Upper lobe of right lung (tissue), 1 donor: ENCODE measurements at regions not wholly inside any gene's neighbourhood (a gene's known extent, or its start where the extent isn't known, plus 50 kb on each side); places are given as distances from the start of the nearest gene placed in this dataset.

Experiments used
- ATAC-seq: fragments of 200-7000 bp; cut with Tn5 transposase; one replicate; pipeline ENCODE4 v1.9.1; 2020; ENCODE audit warnings: mild to moderate bottlenecking, moderate library complexity
- DNase-seq: peaks from one replicate; pipeline ENCODE4 v3.0.0-alpha.2; 2020
- H3K27ac ChIP-seq: fragments of 200-600 bp; one replicate; pipeline ENCODE4 v1.8.0; 2022
- H3K27me3 ChIP-seq: fragments of 200-600 bp; one replicate; pipeline ENCODE4 v1.8.0; 2022; ENCODE audit warnings: mild to moderate bottlenecking
- H3K36me3 ChIP-seq: fragments of 200-600 bp; one replicate; pipeline ENCODE4 v1.8.0; 2022
- H3K4me1 ChIP-seq: fragments of 200-600 bp; one replicate; pipeline ENCODE4 v1.8.0; 2022
- H3K4me3 ChIP-seq: fragments of 200-600 bp; one replicate; pipeline ENCODE4 v1.8.0; 2022; ENCODE audit warnings: mild to moderate bottlenecking
- H3K9me3 ChIP-seq: fragments of 200-600 bp; one replicate; pipeline ENCODE4 v1.8.0; 2022
- CTCF ChIP-seq: fragments of 200-600 bp; IDR thresholded peaks from one replicate; pipeline ENCODE4 v1.8.0; 2022; ENCODE audit warnings: antibody characterized with exemption
- intact Hi-C: fragments of 100-400 bp; cut with DNase I; formaldehyde crosslinking; loops from one replicate; pipeline ENCODE4 v1.11.0; 2022
- donor health status: DM: no; HTN: yes; CAD: no; lungs with severe emphysema.

- ATAC-seq = peak; percentile 72
These were observed 289.6 kb downstream of the PREX1 start for GRCh38 chr20:48538058-48538825.

GRCh38 chr20:48536206-48536605, 291.6 kb downstream of the PREX1 start:
- H3K36me3 ChIP-seq = no peaks in the 10 kb centered on the region
- intact Hi-C loops = no loop called here
- no peak for TF ChIP-seq CTCF
- H3K4me3 ChIP-seq = no peak overlapping the region
- no peaks in the 10 kb centered on the region for H3K9me3 ChIP-seq
- no peak overlapping the region for H3K27ac ChIP-seq
- no peaks in the 10 kb centered on the region for H3K27me3 ChIP-seq
- H3K4me1 ChIP-seq = no peaks in the 10 kb centered on the region
- DNase-seq (no peak), ATAC-seq (no peak)

More at GRCh38 chr20:48538058-48538825, 289.6 kb downstream of the PREX1 start:
- no peaks in the 10 kb centered on the region for H3K36me3 ChIP-seq
- intact Hi-C loops = no loop called here
- DNase-seq = no peak
- TF ChIP-seq CTCF = no peak
- no peak overlapping the region for H3K4me3 ChIP-seq
- H3K4me1 ChIP-seq = no peaks in the 10 kb centered on the region
- H3K27ac ChIP-seq = no peak overlapping the region
- H3K27me3 ChIP-seq = peaks cover 12% of the 10 kb centered on the region
- no peaks in the 10 kb centered on the region for H3K9me3 ChIP-seq

GRCh38 chr20:48535556-48535955, 292.2 kb downstream of the PREX1 start:
- H3K27me3 ChIP-seq = no peaks in the 10 kb centered on the region
- no peaks in the 10 kb centered on the region for H3K9me3 ChIP-seq
- no peak for DNase-seq
- no peak for TF ChIP-seq CTCF
- ATAC-seq = no peak
- no peaks in the 10 kb centered on the region for H3K4me1 ChIP-seq
- H3K36me3 ChIP-seq = no peaks in the 10 kb centered on the region
- no peak overlapping the region for H3K27ac ChIP-seq
- no peak overlapping the region for H3K4me3 ChIP-seq
- intact Hi-C loops = no loop called here

GRCh38 chr20:48532028-48532427, 295.8 kb downstream of the PREX1 start:
- intact Hi-C loops = no loop called here
- no peak for DNase-seq
- Histone ChIP-seq H3K4me1 (no peaks in the 10 kb centered on the region), H3K27ac (no peak overlapping the region), H3K27me3 (no peaks in the 10 kb centered on the region), H3K9me3 (no peaks in the 10 kb centered on the region), H3K4me3 (no peak overlapping the region), H3K36me3 (no peaks in the 10 kb centered on the region)
- ATAC-seq = no peak
- TF ChIP-seq CTCF = no peak

- ATAC-seq (no peak), DNase-seq (no peak)
- H3K9me3 ChIP-seq = no peaks in the 10 kb centered on the region
- H3K27ac ChIP-seq = no peak overlapping the region
- intact Hi-C loops = no loop called here
- no peaks in the 10 kb centered on the region for H3K36me3 ChIP-seq
- H3K4me1 ChIP-seq = no peaks in the 10 kb centered on the region
- no peak for TF ChIP-seq CTCF
- no peaks in the 10 kb centered on the region for H3K27me3 ChIP-seq
- H3K4me3 ChIP-seq = no peak overlapping the region
These were observed 296.3 kb downstream of the PREX1 start for GRCh38 chr20:48531505-48531904.
